GM23338 (cell line): ENCODE measurements at regions not wholly inside any gene's neighbourhood (a gene's known extent, or its start where the extent isn't known, plus 50 kb on each side); places are given as distances from the start of the nearest gene placed in this dataset.

Experiments used
- ATAC-seq: fragments of 200-7000 bp; cut with Tn5 transposase; 3 replicates; pipeline ENCODE4 v1.9.1; 2020
- DNase-seq: peaks from one replicate; pipeline ENCODE4 v3.0.0-alpha.2; 2015; ENCODE audit warnings: low spot score
- H2AFZ ChIP-seq: fragments of 200-600 bp; sonication (generic); 2 replicates; pipeline ENCODE4 v1.8.0; 2016; ENCODE audit warnings: antibody characterized with exemption, mild to moderate bottlenecking, moderate library complexity
- H3F3A ChIP-seq: fragments of 200-600 bp; sonication (generic); replicated peaks from 2 replicates; pipeline ENCODE4 v1.8.0; 2017; ENCODE audit warnings: antibody characterized with exemption, mixed run types, low read depth
- H3K27ac ChIP-seq: fragments of 200-600 bp; sonication (generic); 2 replicates; pipeline ENCODE4 v1.6.1; 2016; ENCODE audit warnings: low read depth
- H3K27me3 ChIP-seq: fragments of 200-600 bp; sonication (generic); 2 replicates; pipeline ENCODE4 v1.8.0; 2016; ENCODE audit warnings: mild to moderate bottlenecking, mixed run types, moderate library complexity; ENCODE audit not compliant: insufficient read depth
- H3K36me3 ChIP-seq: fragments of 200-600 bp; sonication (generic); 2 replicates; pipeline ENCODE4 v1.8.0; 2016; ENCODE audit warnings: mild to moderate bottlenecking; ENCODE audit not compliant: insufficient read depth
- H3K4me1 ChIP-seq: fragments of 200-600 bp; sonication (generic); 2 replicates; pipeline ENCODE4 v1.8.0; 2016; ENCODE audit warnings: mild to moderate bottlenecking, moderate library complexity; ENCODE audit not compliant: insufficient read depth
- H3K4me2 ChIP-seq: fragments of 200-600 bp; sonication (generic); 2 replicates; pipeline ENCODE4 v1.7.1; 2017; ENCODE audit warnings: mixed run types
- H3K4me3 ChIP-seq: fragments of 200-600 bp; sonication (generic); 2 replicates; pipeline ENCODE4 v1.6.1; 2016; ENCODE audit warnings: mixed run types
- H3K79me2 ChIP-seq: fragments of 200-600 bp; sonication (generic); replicated peaks from 2 replicates; pipeline ENCODE4 v1.8.0; 2017; ENCODE audit warnings: mild to moderate bottlenecking; ENCODE audit not compliant: insufficient read depth
- H3K9me2 ChIP-seq: fragments of 200-600 bp; sonication (generic); 2 replicates; pipeline ENCODE4 v1.8.0; 2017; ENCODE audit not compliant: insufficient read depth
- H4K20me1 ChIP-seq: fragments of 200-600 bp; sonication (generic); replicated peaks from 2 replicates; pipeline ENCODE4 v1.8.0; 2017; ENCODE audit warnings: mild to moderate bottlenecking; ENCODE audit not compliant: insufficient read depth
- H3K27ac Mint-ChIP-seq: 2 replicates; pipeline ENCODE4 v1.8.0; 2020; ENCODE audit warnings: inconsistent platforms, mild to moderate bottlenecking, moderate library complexity, mixed read lengths
- H3K27me3 Mint-ChIP-seq: 3 replicates; pipeline ENCODE4 v1.8.0; 2022; ENCODE audit warnings: low read depth, mild to moderate bottlenecking, moderate library complexity, mixed read lengths, inconsistent platforms; ENCODE audit not compliant: insufficient read depth, poor library complexity
- H3K36me3 Mint-ChIP-seq: 3 replicates; pipeline ENCODE4 v1.8.0; 2021; ENCODE audit warnings: low read depth, mild to moderate bottlenecking, inconsistent platforms, moderate library complexity, mixed read lengths
- H3K4me1 Mint-ChIP-seq: 3 replicates; pipeline ENCODE4 v1.8.0; 2020; ENCODE audit warnings: mild to moderate bottlenecking, inconsistent platforms, mixed read lengths
- H3K4me3 Mint-ChIP-seq: 3 replicates; pipeline ENCODE4 v1.8.0; 2021; ENCODE audit warnings: moderate library complexity, mild to moderate bottlenecking, inconsistent platforms, mixed read lengths
- H3K9me3 Mint-ChIP-seq: 3 replicates; pipeline ENCODE4 v1.8.0; 2020; ENCODE audit warnings: moderate library complexity, mild to moderate bottlenecking, inconsistent platforms, mixed read lengths
- CREB1 ChIP-seq: fragments of 250-450 bp; sonication (Bioruptor Pico); IDR thresholded peaks from 2 replicates; pipeline ENCODE4 v1.5.0; 2020; ENCODE audit warnings: low read depth, mild to moderate bottlenecking, moderate library complexity
- ETS1 ChIP-seq: IDR thresholded peaks from 2 replicates; pipeline ENCODE4 v1.6.1; 2016; ENCODE audit warnings: antibody characterized with exemption
- EZH2 ChIP-seq: fragments of 200-600 bp; sonication (generic); IDR thresholded peaks from one replicate; pipeline ENCODE4 v1.8.0; 2017; ENCODE audit warnings: antibody characterized with exemption, mild to moderate bottlenecking, low read depth; ENCODE audit not compliant: unreplicated experiment
- EZH2phosphoT487 ChIP-seq: fragments of 200-600 bp; sonication (generic); IDR thresholded peaks from one replicate; pipeline ENCODE4 v1.8.1; 2018; ENCODE audit warnings: antibody characterized with exemption; ENCODE audit not compliant: unreplicated experiment
- JUNB ChIP-seq: IDR thresholded peaks from one replicate; pipeline ENCODE4 v1.6.1; 2016; ENCODE audit warnings: antibody characterized with exemption; ENCODE audit not compliant: unreplicated experiment
- NANOG ChIP-seq: IDR thresholded peaks from 2 replicates; pipeline ENCODE4 v1.6.1; 2016; ENCODE audit warnings: antibody characterized with exemption, borderline replicate concordance
- POLR2AphosphoS5 ChIP-seq: IDR thresholded peaks from 2 replicates; pipeline ENCODE4 v1.6.1; 2016; ENCODE audit warnings: antibody characterized with exemption, low read depth
- REST ChIP-seq: IDR thresholded peaks from one replicate; pipeline ENCODE4 v1.6.1; 2018; ENCODE audit warnings: antibody characterized with exemption; ENCODE audit not compliant: unreplicated experiment
- STAT1 ChIP-seq: IDR thresholded peaks from one replicate; pipeline ENCODE4 v1.6.1; 2016; ENCODE audit warnings: antibody characterized with exemption; ENCODE audit not compliant: unreplicated experiment
- ZNF114 ChIP-seq: fragments of 250-450 bp; sonication (Bioruptor Pico); IDR thresholded peaks from 2 replicates; pipeline ENCODE4 v1.5.0; 2020; ENCODE audit warnings: mild to moderate bottlenecking, moderate library complexity
- ZNF331 ChIP-seq: fragments of 250-450 bp; sonication (Bioruptor Pico); IDR thresholded peaks from 2 replicates; pipeline ENCODE4 v1.5.0; 2020; ENCODE audit warnings: low read depth, mild to moderate bottlenecking, moderate library complexity
- TF ChIP-seq, protein P1 (sequence below): fragments of 250-450 bp; sonication (Bioruptor Pico); IDR thresholded peaks from 2 replicates; pipeline ENCODE4 v1.5.0; 2020; ENCODE audit warnings: mild to moderate bottlenecking, moderate library complexity

DNA sequence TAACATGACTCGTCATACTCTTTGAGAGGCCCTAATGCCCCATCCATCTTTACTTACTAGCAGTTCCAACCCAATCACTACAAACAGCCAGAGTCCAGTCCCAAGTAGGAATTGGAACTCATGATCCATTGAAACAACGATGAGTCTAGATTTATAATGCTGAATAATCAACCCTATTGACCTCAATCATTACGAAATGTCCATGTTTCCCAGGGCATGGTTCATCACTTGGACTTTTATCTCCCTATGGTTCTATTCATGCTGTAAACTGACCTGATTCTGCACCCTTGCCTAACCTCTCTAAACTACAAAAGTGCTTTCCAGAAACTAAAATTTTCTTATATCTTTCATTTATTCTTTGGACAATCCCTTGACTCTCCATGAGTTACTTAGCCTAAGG, 840.0 kb upstream of the B3GALT2 start:
- H3K79me2 ChIP-seq, result no peaks in the 10 kb centered on the region
- H3F3A ChIP-seq, result no peaks in the 10 kb centered on the region
- no peaks in the 10 kb centered on the region; the same call in 1 of the 3 replicates for H3K9me3 Mint-ChIP-seq
- no peak overlapping the region for H3K4me3 ChIP-seq
- no peaks in the 10 kb centered on the region for H4K20me1 ChIP-seq
- no peaks in the 10 kb centered on the region for H3K4me1 Mint-ChIP-seq
- H3K27me3 ChIP-seq, result no peaks in the 10 kb centered on the region
- no peaks in the 10 kb centered on the region for H3K36me3 Mint-ChIP-seq
- no peak for ATAC-seq
- TF ChIP-seq REST (no peak), ZNF331 (no peak), JUNB (no peak), POLR2AphosphoS5 (no peak), STAT1 (no peak), EZH2 (no peak), ETS1 (no peak), NANOG (no peak), ZNF114 (CRISPR knock-in tag) (no peak), EZH2phosphoT487 (no peak), CREB1 (CRISPR knock-in tag) (no peak)
- TF ChIP-seq, protein P1, sequence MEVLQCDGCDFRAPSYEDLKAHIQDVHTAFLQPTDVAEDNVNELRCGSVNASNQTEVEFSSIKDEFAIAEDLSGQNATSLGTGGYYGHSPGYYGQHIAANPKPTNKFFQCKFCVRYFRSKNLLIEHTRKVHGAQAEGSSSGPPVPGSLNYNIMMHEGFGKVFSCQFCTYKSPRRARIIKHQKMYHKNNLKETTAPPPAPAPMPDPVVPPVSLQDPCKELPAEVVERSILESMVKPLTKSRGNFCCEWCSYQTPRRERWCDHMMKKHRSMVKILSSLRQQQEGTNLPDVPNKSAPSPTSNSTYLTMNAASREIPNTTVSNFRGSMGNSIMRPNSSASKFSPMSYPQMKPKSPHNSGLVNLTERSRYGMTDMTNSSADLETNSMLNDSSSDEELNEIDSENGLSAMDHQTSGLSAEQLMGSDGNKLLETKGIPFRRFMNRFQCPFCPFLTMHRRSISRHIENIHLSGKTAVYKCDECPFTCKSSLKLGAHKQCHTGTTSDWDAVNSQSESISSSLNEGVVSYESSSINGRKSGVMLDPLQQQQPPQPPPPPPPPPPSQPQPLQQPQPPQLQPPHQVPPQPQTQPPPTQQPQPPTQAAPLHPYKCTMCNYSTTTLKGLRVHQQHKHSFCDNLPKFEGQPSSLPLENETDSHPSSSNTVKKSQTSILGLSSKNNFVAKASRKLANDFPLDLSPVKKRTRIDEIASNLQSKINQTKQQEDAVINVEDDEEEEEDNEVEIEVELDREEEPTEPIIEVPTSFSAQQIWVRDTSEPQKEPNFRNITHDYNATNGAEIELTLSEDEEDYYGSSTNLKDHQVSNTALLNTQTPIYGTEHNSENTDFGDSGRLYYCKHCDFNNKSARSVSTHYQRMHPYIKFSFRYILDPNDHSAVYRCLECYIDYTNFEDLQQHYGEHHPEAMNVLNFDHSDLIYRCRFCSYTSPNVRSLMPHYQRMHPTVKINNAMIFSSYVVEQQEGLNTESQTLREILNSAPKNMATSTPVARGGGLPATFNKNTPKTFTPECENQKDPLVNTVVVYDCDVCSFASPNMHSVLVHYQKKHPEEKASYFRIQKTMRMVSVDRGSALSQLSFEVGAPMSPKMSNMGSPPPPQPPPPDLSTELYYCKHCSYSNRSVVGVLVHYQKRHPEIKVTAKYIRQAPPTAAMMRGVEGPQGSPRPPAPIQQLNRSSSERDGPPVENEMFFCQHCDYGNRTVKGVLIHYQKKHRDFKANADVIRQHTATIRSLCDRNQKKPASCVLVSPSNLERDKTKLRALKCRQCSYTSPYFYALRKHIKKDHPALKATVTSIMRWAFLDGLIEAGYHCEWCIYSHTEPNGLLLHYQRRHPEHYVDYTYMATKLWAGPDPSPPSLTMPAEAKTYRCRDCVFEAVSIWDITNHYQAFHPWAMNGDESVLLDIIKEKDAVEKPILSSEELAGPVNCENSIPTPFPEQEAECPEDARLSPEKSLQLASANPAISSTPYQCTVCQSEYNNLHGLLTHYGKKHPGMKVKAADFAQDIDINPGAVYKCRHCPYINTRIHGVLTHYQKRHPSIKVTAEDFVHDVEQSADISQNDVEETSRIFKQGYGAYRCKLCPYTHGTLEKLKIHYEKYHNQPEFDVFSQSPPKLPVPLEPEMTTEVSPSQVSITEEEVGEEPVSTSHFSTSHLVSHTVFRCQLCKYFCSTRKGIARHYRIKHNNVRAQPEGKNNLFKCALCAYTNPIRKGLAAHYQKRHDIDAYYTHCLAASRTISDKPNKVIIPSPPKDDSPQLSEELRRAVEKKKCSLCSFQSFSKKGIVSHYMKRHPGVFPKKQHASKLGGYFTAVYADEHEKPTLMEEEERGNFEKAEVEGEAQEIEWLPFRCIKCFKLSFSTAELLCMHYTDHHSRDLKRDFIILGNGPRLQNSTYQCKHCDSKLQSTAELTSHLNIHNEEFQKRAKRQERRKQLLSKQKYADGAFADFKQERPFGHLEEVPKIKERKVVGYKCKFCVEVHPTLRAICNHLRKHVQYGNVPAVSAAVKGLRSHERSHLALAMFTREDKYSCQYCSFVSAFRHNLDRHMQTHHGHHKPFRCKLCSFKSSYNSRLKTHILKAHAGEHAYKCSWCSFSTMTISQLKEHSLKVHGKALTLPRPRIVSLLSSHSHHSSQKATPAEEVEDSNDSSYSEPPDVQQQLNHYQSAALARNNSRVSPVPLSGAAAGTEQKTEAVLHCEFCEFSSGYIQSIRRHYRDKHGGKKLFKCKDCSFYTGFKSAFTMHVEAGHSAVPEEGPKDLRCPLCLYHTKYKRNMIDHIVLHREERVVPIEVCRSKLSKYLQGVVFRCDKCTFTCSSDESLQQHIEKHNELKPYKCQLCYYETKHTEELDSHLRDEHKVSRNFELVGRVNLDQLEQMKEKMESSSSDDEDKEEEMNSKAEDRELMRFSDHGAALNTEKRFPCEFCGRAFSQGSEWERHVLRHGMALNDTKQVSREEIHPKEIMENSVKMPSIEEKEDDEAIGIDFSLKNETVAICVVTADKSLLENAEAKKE (CRISPR knock-in tag), result no peak
- no peaks in the 10 kb centered on the region for H3K36me3 ChIP-seq
- H2AFZ ChIP-seq, result no peak overlapping the region
- H3K27ac Mint-ChIP-seq, result no peak overlapping the region; the same call in 1 of the 2 replicates
- no peaks in the 10 kb centered on the region for H3K4me1 ChIP-seq
- H3K4me2 ChIP-seq, result no peak overlapping the region
- DNase-seq, result no peak
- H3K9me2 ChIP-seq, result peaks cover 5% of the 10 kb centered on the region; the same call in 1 of the 2 replicates
- no peak overlapping the region for H3K27ac ChIP-seq
- peaks cover 2% of the 10 kb centered on the region for H3K27me3 Mint-ChIP-seq
- H3K4me3 Mint-ChIP-seq, result no peak overlapping the region
